GM18520 (cell line): ENCODE measurements at regions not wholly inside any gene's neighbourhood (a gene's known extent, or its start where the extent isn't known, plus 50 kb on each side); places are given as distances from the start of the nearest gene placed in this dataset.

Experiments
- ATAC-seq: cut with Tn5 transposase; IDR thresholded peaks from one replicate; pipeline ENCODE4 v1.9.1; 2021; ENCODE audit not compliant: unreplicated experiment

DNA sequence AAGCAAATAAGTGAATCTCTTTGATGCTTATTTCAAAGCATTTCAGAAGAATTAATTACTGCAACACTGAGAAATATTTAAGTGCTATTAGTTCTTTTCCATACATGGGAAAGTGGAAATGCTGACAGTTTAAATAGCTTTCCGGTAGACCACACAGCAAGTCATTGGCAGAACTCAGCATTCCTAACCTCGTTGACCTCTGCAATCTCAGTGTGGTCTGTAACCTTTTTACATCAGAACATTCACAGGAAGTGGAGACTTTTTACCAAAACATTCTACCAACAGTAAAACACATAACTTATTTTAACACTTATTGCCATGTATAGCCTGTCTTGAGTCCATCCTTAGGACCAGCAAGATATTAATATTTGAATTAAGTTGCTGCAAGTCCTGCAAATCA is 249.5 kb upstream of the DCN start:
- ATAC-seq = no peak

DNA sequence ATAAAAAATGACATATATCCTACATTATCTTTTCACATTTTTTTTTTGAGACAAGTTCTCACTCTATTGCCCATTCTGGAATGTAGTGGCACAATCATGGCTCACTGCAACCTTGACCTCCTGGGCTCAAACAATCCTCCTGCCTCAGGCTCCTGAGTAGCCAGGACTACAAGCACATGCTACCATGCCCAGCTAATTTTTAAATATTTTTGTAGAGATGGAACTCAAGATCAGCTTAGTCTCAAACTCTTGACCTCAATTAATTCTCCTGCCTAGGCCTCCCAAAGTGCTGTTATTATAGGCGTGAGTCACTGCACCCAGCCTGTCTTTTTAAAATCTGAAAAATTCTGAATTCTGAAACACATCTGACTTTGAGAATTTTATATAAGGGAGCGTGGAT is 241.9 kb upstream of the DCN start:
- no peak for ATAC-seq

GRCh38 chr12:91423693-91424050 is 241.1 kb upstream of the DCN start:
- ATAC-seq = no peak

GRCh38 chr12:91422811-91423692 is 240.4 kb upstream of the DCN start:
- ATAC-seq = no peak

GRCh38 chr12:91422127-91422526 is 239.5 kb upstream of the DCN start:
- no peak for ATAC-seq

DNA sequence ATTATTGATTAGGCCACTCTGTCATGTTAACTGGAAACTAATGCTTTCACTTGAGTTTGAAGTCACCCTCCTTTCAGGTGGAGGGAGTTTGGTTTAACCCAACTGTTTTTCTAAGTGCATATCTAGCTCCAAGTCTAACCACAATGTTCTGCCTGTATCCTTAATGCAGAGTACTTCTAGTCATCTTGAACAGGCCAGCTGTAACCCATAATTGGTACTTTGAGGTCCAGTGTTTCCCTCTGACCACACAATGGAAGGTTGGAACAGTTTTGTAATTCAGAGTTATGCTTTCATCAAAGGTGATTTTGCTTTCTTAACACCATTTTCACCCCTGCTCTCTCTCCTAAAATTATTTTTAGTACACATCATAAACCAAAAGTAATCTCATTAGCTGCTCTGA is 237.2 kb upstream of the DCN start:
- no peak for ATAC-seq

- ATAC-seq = no peak
Observed at GRCh38 chr12:91418221-91419090, 235.8 kb upstream of the DCN start.

DNA sequence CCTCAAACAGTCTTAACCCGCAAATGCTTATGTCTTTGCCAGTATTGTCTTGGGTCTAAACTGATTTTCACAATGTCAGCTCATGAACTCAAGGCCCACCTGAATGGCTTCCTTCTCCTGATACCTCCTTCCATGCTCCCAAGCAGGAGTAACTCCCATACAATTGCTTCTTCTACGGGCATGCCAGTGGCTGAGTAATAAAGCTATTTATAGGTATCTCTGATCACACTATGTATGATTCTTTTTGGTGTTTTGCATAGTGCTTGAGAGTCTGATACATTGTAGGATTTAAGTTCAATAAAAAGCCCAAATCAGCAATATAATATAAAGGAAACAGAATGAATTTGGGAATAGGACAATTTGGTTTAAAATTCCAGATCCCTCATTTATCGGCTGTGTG is 235.0 kb upstream of the DCN start:
- ATAC-seq = no peak

DNA sequence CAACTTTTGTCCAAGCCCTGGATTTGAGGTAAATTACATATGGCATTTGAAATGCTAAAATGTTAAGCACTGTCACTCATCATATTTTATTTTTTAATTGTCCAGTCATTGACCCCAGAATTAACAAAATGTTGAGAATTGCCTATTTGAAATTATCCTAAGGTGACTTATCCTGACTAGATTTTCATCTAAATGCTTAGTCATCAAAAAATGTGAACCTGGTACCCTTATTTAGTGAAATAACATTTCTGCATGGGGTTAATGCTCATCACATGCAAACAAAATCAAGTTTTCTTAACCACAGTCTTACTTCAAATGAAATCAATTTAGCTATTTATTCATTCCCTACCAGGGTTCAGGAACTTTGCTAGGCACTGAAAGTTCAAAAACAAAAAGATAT is 232.0 kb upstream of the DCN start:
- ATAC-seq = no peak

DNA sequence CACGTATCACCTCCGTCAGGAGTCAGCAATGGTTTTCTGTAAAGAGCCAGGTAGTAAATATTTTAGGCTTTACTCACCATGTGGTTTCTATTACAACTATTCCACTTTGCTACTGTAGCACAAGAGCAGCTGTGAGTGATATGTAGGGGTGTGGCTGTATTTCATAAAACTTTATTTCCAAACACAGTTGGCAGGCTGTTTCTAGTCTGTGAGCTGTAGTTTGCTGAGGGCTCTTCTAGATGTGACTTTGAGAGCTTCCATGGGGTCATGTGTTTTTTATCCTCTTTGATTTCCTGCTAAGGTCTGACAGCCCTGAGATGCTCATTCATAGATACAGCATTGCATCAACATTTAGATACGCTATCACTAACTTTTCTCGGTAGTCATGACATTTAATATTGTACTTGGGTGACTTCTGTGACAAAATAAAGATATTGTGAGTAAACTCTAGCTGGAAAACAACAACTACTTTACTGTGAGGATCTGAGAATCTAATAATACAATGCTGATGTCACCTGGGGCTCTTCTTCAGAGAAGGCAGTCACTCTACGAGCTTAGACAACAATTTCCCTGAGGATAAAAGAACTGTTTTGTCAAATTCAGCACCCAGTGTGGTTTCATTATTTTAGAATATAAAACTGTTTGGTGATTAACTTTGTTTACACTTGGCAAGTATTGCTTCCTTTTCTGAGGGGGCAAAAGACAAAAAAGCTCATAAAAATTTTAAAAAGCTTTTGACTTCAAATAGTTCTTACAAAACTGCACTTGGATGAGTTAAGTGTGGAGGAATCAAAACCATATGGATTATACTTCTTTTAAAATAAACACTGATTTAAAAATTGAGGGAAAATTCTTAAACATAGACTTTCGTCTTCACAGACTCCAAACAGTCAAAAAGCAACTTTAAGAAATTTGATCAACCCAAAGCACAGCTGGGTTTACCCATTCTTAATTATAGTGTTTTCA is 231.2 kb upstream of the DCN start:
- no peak for ATAC-seq

DNA sequence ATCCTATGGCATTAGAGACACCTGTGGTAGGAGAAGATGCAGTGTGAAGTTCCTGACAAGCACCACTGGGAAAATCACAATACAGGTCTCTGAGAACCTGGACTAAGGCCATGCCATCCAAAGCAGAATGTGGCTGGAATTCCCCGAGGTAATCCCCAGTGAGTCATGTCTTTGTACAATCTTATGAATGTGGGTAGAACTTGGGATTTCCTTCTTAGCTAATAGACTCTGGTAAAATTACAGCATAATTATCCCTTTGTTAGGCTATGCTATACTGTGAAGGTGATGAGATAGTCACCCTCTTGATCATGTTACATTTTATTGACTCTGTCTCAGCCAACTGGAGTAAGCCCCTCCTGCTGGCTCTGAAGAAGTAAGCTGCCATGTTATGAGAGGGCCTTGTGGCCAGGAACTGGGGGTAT is 224.3 kb upstream of the DCN start:
- ATAC-seq = peak; percentile 61

- ATAC-seq = no peak
Observed at GRCh38 chr12:91404441-91404840, 221.8 kb upstream of the DCN start.

- no peak for ATAC-seq
Observed at GRCh38 chr12:91401190-91401589, 218.6 kb upstream of the DCN start.

- ATAC-seq = no peak
Observed at GRCh38 chr12:91400271-91400670, 217.7 kb upstream of the DCN start.

- no peak for ATAC-seq
Observed at GRCh38 chr12:91397866-91398532, 215.4 kb upstream of the DCN start.

DNA sequence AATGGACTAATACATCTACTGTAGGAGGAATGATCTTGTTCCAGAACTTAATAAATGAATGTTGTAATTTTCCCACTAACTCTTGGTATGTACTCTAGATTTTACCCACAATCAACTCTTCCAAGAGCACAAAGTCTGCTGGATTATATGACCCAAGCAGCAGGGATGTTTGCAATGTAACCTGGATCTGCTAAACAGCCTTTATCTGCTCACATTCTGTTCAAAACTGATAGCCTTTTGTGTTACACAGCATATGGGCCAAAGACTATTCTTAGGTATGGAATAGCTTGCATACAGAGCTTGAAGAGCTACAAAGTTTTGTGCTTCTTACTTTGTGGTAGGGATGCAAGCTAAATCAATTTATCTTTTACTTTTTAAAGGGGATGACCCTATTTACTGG is 213.7 kb upstream of the DCN start:
- no peak for ATAC-seq

DNA sequence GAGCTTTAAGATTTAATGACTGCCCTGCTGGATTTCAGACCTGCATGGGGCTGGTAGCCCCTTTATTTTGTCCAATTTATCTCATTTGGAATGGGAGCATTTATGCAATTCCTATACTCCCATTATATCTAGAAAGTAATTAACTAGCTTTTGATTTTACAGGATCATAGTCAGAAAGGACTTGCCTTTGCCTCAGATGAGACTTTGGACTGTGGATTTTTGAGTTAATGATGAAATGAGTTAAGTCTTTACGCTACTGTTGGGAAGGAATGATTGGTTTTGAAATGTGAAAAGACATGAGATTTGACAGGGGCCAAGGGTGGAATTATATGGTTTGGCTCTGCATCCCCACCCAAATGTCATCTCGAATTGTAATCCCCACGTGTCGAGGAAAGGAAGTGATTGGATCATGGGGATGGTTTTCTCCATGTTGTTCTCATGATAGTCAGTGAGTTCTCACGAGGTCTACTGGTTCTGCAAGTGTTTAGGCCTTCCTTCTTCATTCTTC is 213.1 kb upstream of the DCN start:
- ATAC-seq = no peak

DNA sequence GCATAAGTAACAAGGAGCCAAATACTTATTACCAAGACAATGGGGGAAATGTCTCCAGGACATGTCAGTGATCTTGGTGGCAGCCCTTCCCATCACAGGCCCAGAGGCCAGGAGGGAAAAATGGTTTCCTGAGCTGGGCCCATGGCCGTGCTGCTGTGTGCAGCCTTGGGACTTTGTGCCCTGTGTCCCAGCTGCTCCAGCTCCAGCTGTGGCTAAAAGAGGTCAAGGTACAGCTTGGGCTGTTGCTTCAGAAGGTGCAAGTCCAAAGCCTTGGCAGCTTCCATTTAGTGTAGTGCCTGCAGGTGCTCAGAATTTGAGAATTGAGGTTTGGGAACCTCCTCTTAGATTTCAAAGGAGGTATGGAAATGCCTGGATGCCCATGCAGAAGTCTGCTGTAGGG is 212.3 kb upstream of the DCN start:
- no peak for ATAC-seq

DNA sequence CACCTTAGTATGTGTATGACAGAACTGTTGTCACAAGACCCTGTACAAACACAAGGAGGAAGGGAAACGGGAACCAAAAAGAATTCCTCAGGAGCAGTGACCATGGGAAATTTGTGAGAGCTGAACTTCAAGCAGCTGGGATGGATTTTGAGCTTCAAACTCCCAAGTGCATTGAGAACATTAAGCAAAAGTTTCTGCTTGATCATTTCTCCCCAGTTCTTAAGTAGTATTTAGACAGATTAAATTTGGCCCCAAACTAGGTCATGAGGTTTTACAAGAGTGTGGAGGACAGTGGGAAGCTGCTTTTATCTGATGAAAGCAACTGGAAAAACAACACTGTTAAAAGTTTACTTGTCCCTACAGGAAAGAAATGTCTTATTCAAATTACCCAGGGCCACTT is 206.0 kb upstream of the DCN start:
- no peak for ATAC-seq

DNA sequence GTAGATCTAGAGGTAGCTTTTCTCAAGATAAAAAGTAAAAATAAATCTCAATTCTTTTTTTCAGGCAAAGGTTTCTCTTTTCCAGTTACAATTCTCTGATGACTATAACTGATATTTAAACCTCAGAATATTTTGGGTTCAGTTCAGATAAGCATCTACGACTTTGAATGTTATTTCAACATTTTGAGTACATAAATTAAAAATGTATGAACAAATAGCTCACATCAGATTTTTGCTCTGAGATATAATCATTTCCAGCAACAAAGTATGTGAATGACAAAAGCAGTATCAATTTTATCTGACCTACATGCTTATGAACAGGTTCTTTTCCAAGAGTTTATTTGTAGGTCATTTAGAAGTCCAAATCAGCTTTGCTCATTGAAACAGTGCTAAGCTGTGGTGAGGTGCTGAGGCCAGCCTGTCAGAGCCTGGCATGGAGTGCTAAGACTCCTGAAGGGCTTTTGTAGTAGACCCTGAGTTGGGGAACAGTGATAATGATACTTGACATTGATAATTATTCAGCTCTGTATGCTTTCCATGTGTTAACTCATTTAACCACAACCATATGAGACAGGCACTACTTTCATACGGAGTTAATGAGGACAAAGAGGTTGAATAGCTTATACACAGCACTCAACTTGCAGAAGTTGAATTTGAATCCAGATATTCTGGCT is 205.0 kb upstream of the DCN start:
- ATAC-seq = no peak
